Heart left ventricle (tissue), 16 donors: ENCODE measurements at regions not wholly inside any gene's neighbourhood (a gene's known extent, or its start where the extent isn't known, plus 50 kb on each side); places are given as distances from the start of the nearest gene placed in this dataset.

Source experiments
- ATAC-seq, 4 donors: fragments of 200-7000 bp; cut with Tn5 transposase; one replicate each; pipeline ENCODE4 v1.9.1; 2020 to 2022; ENCODE audit warnings: moderate library complexity in 4 of 4, mild to moderate bottlenecking in 3 of 4, moderate number of reproducible peaks in 1 of 4
- DNase-seq, 5 donors: peaks; one replicate each; pipeline ENCODE4 v3.0.0-alpha.2; 2020
- H3K27ac ChIP-seq, 12 donors: fragments of 200-600 bp; sonication (generic) in 4 of 12; one replicate each; pipeline versions ENCODE4 v1.5.0 to v1.8.0; 2016 to 2022; ENCODE audit warnings: mild to moderate bottlenecking in 2 of 12
- H3K27me3 ChIP-seq, 9 donors: fragments of 200-600 bp; sonication (generic) in 2 of 9; one replicate each; pipeline versions ENCODE4 v1.5.1 to v1.8.0; 2016 to 2022; ENCODE audit warnings: mild to moderate bottlenecking in 3 of 9
- H3K36me3 ChIP-seq, 9 donors: fragments of 200-600 bp; sonication (generic) in 2 of 9; one replicate each; pipeline versions ENCODE4 v1.5.0 to v1.8.0; 2018 to 2022; ENCODE audit warnings: mild to moderate bottlenecking in 2 of 9
- H3K4me1 ChIP-seq, 12 donors: fragments of 200-600 bp; sonication (generic) in 4 of 12; one replicate each; pipeline versions ENCODE4 v1.5.0 to v1.8.0; 2016 to 2022; ENCODE audit warnings: mild to moderate bottlenecking in 3 of 12
- H3K4me3 ChIP-seq, 12 donors: fragments of 200-600 bp; sonication (generic) in 4 of 12; one replicate each; pipeline versions ENCODE4 v1.5.0 to v1.8.0; 2017 to 2022; ENCODE audit warnings: mild to moderate bottlenecking in 9 of 12, moderate library complexity in 4 of 12
- H3K9me3 ChIP-seq, 12 donors: fragments of 200-600 bp; sonication (generic) in 4 of 12; one replicate each; pipeline versions ENCODE4 v1.5.0 to v1.8.0; 2016 to 2022; ENCODE audit warnings: mild to moderate bottlenecking in 1 of 12
- CTCF ChIP-seq, 12 donors: fragments of 200-600 bp; sonication (generic) in 4 of 12; IDR thresholded peaks; one replicate each; pipeline versions ENCODE4 v1.5.0 to v1.8.0; 2018 to 2022; ENCODE audit warnings: antibody characterized with exemption in 12 of 12, mild to moderate bottlenecking in 5 of 12
- POLR2A ChIP-seq, 2 donors: fragments of 450-650 bp; IDR thresholded peaks; one replicate each; pipeline ENCODE4 v1.6.1; 2017; ENCODE audit warnings: antibody characterized with exemption in 2 of 2, mild to moderate bottlenecking in 2 of 2, moderate library complexity in 2 of 2
- WGBS, 4 donors: extraction: QIAGEN DNeasy Blood & Tissue Kit in 2 of 4; methylation state at CpG; one replicate each; pipeline versions ENCODE4 v1.1.5 to v1.1.7; 2013 to 2018; 5-methylcytosine and 5-hydroxymethylcytosine counted together
- intact Hi-C, 10 donors: fragments of 100-400 bp; cut with DNase I; formaldehyde crosslinking; loops; one replicate each; pipeline versions ENCODE4 v1.11.1 to v1.14.2; 2022
- donor health status: ischemic (EF 13 %, LVEDD 7.1; RV severe dilation, severe dysfunction).
- donor health status: healthy with polysubstance abuse.
- donor health status: DM: no; HTN: yes; CAD: no.
- donor health status: DM: no; HTN: no; CAD: no.
- donor health status: ischemic (EF 25% LVEDD 6.9; RV normal size, moderate dysfunction).
- donor health status: ischemic (EF 25% LVEDD 5.7; RV mildly dilated, moderate dysfunction).
- donor health status: healthy.
- donor health status: DM: yes; HTN: yes; CAD: no.
- donor health status: ischemic (EF 35%, LVEDD 5.7; RV mildly dilated, moderate dysfunction).
- donor health status: nonischemic (EF 11% LVEDD 7.7; RV severe dilation, severe dysfunction).
- donor health status: DM: yes; HTN: yes; CAD: no.
- donor health status: PGD.
- donor health status: ischemic (EF 29% LVEDD 5.4; RV normal size, mild dysfunction).
- donor health status: nonischemic (EF 23%, LVEDD 6.1; RV moderate dilation, normal function).

GRCh38 chr17:15086776-15087295 lies 178.3 kb downstream of the PMP22 start:
- Histone ChIP-seq H3K4me1 (peaks cover 0 to 14% (median 3%) of the 10 kb centered on the region in 12 donors), H3K27ac (peak overlapping the region in 11 of 12 donors; percentile 27 to 92 (median 80)), H3K4me3 (no peak overlapping the region), H3K27me3 (no peaks in the 10 kb centered on the region), H3K9me3 (peaks cover 0 to 18% (median 0%) of the 10 kb centered on the region in 12 donors), H3K36me3 (no peaks in the 10 kb centered on the region)
- intact Hi-C loops = loop anchor here in 1 of 10 donors (10.0 kb wide), 1 partner anchor 68 kb away; no protein-coding TSS in a partner anchor
- WGBS, 4 donors = 79 to 85% (median 82%) methylated on average over 11 of the region's 11 CpGs
- TF ChIP-seq CTCF (IDR thresholded peaks at IDR 0.05) = no peak
- TF ChIP-seq POLR2A (IDR thresholded peaks at IDR 0.05) = no peak
- no peak for DNase-seq
- ATAC-seq = no peak

- no peak for TF ChIP-seq CTCF (IDR thresholded peaks at IDR 0.05)
- TF ChIP-seq POLR2A (IDR thresholded peaks at IDR 0.05) = no peak
- intact Hi-C loops = loop anchor here in 1 of 10 donors (10.0 kb wide), 1 partner anchor 69 kb away; no protein-coding TSS in a partner anchor
- peak overlapping the region in 2 of 12 donors; percentile 80 to 83 for H3K27ac ChIP-seq
- H3K4me3 ChIP-seq = no peak overlapping the region
- DNase-seq (no peak), ATAC-seq (no peak)
- peaks cover 0 to 13% (median 3%) of the 10 kb centered on the region in 12 donors for H3K4me1 ChIP-seq
- WGBS, 4 donors = 63 to 82% (median 77%) methylated on average over 6 of the region's 6 CpGs
- peaks cover 0 to 10% (median 0%) of the 10 kb centered on the region in 12 donors for H3K9me3 ChIP-seq
- no peaks in the 10 kb centered on the region for H3K27me3 ChIP-seq
- H3K36me3 ChIP-seq = no peaks in the 10 kb centered on the region
Measured at GRCh38 chr17:15085890-15086677, 179.0 kb downstream of the PMP22 start.

- ATAC-seq = peak; percentile 42 to 84 (median 65)
- Histone ChIP-seq H3K36me3 (no peaks in the 10 kb centered on the region), H3K27me3 (no peaks in the 10 kb centered on the region), H3K9me3 (peaks cover 0 to 3% (median 0%) of the 10 kb centered on the region in 12 donors), H3K4me1 (peaks cover 0 to 13% (median 2%) of the 10 kb centered on the region in 12 donors), H3K27ac (peak overlapping the region in 4 of 12 donors; percentile 20 to 77 (median 48)), H3K4me3 (no peak overlapping the region)
- TF ChIP-seq POLR2A (IDR thresholded peaks at IDR 0.05) = no peak
- TF ChIP-seq CTCF (IDR thresholded peaks at IDR 0.05) = no peak
- whole genome bisulfite sequencing, 4 donors = 9 to 28% (median 23%) methylated on average over 5 of the region's 5 CpGs
- intact Hi-C loops = loop anchor here in 1 of 10 donors (10.0 kb wide), 1 partner anchor 72 kb away; no protein-coding TSS in a partner anchor
- peak in 1 of 5 donors; percentile 78 for DNase-seq
Measured at GRCh38 chr17:15083225-15083624, 181.9 kb downstream of the PMP22 start.

- H3K4me1 ChIP-seq = peaks cover 0 to 20% (median 0%) of the 10 kb centered on the region in 12 donors
- ATAC-seq = no peak
- intact Hi-C loops = loop anchor here in 1 of 10 donors (10.0 kb wide), 1 partner anchor 74 kb away; no protein-coding TSS in a partner anchor
- no peaks in the 10 kb centered on the region for H3K36me3 ChIP-seq
- 76 to 87% (median 80%) methylated on average over 3 of the region's 3 CpGs for WGBS, 4 donors
- H3K4me3 ChIP-seq = no peak overlapping the region
- no peak overlapping the region for H3K27ac ChIP-seq
- DNase-seq = no peak
- peaks cover 0 to 3% (median 0%) of the 10 kb centered on the region in 12 donors for H3K9me3 ChIP-seq
- H3K27me3 ChIP-seq = no peaks in the 10 kb centered on the region
- TF ChIP-seq CTCF (IDR thresholded peaks at IDR 0.05) (no peak), POLR2A (IDR thresholded peaks at IDR 0.05) (no peak)
Measured at GRCh38 chr17:15081008-15081407, 184.1 kb downstream of the PMP22 start.
